HG03520 (cell line): ENCODE measurements at regions not wholly inside any gene's neighbourhood (a gene's known extent, or its start where the extent isn't known, plus 50 kb on each side); places are given as distances from the start of the nearest gene placed in this dataset.

ENCODE experiments used
- ATAC-seq: cut with Tn5 transposase; IDR thresholded peaks from one replicate; pipeline ENCODE4 v1.9.1; 2021; ENCODE audit warnings: mild to moderate bottlenecking, moderate library complexity; ENCODE audit not compliant: unreplicated experiment

DNA sequence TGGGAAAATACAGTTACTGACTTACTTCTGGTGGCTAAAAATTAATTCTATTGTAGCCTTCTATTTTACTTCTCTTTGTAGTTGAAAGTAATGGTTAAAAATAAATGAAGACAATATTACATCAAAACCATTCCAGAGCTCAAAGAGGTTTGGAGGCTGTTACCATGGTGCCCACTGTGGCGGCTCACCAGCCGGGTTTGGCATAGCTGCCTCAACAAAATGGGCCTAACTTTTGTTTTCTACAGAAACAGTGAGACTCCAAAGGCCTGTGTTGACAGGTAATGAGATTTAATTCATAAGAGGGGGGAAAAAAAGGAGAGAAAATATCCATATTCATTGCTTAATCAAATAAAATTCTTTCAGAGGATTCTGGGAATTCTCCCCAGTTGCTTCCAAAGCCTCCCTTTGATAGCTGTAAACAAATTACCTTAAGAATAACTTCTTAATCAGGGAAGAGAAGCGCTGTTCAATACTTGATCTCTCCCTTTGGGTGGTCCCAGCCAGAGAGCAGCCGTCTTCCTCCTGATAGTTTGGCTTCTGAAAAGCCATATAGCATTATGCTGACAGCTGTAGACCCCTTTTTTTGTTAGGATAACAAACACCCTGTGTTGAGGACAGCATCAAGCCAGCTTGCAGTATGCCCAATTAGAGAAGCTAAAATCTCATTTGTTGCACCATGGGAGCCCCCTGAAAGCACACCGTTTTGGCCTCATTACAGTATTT, 266.8 kb downstream of the NEDD1 start:
- no peak for ATAC-seq

- no peak for ATAC-seq
Observed at GRCh38 chr12:97177481-97177880, 270.4 kb downstream of the NEDD1 start.

GRCh38 chr12:97181571-97182265, 274.7 kb downstream of the NEDD1 start:
- no peak for ATAC-seq

GRCh38 chr12:97182769-97183168, 275.7 kb downstream of the NEDD1 start:
- no peak for ATAC-seq

DNA sequence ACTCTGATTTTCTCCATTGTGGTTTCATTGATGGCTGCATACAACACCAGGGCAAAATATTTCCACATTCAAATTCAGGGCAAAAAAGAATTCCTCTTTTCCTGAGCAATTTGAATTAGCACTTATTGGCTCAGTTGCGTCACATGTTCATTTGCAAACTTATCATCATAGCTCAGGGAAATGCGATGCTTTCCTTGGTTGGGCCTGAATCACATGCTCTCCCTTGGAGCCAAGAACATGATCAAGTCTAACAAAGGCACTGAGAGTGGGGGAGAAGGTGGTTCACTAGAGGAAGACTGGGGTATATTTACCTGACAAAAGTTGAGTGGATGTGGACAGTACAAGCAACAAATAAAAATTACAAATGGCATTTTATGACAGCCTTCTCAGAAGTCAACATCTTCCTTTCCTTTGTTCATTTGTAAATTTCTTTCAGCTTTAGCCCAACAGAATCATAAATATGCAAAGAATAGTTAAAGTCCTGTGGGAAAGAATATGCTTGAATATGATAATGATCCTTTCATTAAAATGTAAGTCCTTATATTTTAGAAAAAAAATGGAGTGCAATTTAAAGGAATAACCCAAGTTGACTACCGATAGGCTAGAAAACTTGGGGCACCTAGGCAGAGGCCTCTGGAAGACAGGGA, 277.2 kb downstream of the NEDD1 start:
- ATAC-seq: no peak

DNA sequence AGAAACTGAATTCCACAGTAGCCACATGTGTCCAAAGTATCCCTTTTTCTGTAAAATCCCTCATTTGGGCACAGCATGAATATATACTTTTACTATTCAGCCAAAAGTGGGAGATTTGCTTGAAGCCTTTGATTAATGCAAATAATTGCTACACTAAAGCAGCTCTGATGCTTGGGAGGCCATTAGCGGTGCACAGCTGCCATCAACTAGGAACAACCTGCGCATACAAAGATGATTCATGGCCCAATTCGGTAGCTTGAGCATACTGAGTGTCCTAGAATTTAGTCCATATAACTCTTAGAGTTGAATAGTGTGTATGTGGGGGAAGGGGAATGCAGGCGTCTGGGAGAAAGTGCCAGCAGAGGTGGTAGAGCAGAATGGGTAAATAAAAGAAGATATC, 277.0 kb upstream of the RMST start:
- no peak for ATAC-seq

DNA sequence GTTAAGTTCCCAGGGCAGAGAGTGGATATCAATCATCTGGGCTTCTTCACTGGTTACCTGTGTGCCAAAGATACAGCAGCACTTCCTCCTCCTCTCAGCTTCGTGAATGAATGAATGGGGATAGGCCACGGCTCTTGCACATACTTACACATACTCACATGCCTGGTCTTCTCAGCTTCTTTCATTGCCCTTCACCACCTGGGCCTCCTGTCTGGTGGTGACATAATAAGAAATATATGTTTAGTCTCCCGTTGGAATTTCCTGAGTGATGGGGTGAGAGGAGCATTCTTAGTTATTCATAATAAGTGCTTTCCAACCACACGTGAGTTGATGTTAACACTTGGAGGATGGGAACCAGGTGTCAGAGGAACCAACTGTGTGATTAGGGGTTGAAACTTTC, 268.1 kb upstream of the RMST start:
- ATAC-seq: no peak

- no peak for ATAC-seq
Observed at GRCh38 chr12:97200181-97200580, 262.4 kb upstream of the RMST start.

DNA sequence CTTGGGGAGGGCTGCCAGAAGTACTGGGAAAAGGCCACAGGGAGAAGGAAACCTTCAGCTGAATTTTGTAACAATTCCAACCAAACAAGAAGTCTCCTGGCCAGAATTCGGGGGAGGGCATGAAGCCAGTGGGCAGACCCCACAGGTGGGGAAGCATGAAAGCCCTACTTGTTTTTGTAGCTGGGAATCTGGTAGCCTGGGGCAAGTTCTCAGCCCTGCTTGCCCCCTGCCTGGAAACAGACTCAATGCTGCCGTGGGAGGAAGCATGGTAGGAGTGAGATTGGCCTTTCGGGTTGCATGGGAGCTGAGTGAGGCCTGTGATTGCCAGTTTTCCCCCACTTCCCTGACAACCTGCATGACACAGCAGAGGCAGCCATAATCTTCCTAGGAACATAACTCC, 259.2 kb upstream of the RMST start:
- no peak for ATAC-seq

DNA sequence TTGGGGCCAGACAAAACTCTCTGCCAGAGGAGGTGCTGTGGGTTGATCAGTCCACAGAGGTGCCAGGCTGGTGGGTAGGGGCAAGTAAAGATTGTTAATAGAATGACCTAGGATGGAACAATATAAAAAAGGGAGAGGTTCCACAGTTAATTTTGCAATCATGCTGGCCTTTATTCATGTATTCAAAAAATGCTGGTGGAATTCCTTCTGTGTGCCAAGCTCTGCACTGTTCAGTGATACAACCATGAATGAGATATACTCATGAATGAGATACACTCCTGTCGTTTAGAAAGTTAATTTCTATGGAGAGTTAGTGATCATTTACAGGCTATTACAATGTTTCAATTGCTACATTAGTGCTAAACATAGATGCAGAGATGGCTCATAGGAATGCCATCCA, 252.6 kb upstream of the RMST start:
- no peak for ATAC-seq

DNA sequence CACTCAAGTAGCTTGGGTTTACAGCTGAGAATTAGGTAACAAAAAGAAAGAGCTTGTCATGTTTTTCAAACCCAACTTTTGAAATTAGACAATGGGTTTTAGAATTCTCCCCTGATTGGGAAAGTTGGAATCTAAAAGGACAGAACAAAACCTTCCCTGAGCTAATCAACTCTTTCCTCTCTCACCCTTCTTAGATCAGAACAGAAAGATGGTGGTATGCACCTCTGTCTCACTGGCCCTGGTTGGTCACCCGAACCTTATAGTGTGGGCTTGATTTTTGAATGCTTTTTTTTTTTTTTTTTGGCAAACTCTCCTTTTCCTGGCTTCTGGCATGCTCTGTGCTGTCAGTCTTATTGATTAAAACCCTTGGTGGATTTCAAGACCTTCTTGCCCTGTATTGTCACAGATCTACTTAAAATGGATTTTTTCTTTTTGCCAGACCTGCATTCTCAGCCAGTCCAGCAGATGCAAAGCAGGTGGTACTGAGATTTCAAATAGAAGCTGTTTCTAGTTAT, 251.1 kb upstream of the RMST start:
- ATAC-seq: no peak

GRCh38 chr12:97216848-97217247, 245.8 kb upstream of the RMST start:
- ATAC-seq: no peak

DNA sequence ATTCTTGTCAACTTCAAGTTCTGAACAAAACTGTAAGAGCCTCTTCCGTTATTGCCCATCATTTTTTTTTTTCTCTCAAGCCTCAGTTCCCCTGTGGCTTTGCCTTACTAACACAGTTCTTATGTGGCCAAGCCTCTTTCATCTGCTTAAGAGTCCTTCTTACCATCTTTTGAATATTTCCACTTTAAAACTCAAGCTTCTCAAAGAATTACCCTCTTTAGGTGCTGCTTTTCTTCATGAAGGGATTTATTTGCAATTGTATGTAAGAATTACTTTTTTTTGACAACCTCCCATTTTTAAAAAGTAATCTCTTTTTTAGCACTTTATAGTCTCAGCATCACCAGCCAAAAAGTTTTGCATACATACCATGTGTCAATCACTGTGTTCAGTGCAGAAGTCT, 240.2 kb upstream of the RMST start:
- ATAC-seq: no peak

GRCh38 chr12:97223419-97223818, 239.2 kb upstream of the RMST start:
- ATAC-seq: peak; percentile 49

GRCh38 chr12:97229004-97229403, 233.6 kb upstream of the RMST start:
- no peak for ATAC-seq

- ATAC-seq: no peak
Observed at GRCh38 chr12:97235102-97235501, 227.5 kb upstream of the RMST start.

DNA sequence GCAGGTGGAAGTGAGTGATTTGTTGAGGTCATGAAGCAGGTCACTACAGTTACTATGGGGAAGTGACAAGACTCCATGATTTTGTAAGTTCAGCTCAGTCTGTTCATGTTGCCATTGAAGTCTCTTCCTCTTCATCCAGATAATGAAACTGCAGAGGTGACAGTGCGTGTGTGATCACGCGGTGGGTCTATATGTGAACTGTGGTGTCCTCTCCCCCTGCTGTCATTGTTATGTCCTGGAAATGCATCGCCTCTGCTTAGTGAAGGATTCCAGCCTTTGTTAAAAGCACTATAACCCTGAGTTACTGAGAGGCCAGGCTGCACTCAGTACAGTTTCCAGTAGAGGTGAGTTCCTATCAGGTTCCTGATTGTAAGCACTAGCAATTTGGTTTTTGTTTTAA, 216.2 kb upstream of the RMST start:
- no peak for ATAC-seq

DNA sequence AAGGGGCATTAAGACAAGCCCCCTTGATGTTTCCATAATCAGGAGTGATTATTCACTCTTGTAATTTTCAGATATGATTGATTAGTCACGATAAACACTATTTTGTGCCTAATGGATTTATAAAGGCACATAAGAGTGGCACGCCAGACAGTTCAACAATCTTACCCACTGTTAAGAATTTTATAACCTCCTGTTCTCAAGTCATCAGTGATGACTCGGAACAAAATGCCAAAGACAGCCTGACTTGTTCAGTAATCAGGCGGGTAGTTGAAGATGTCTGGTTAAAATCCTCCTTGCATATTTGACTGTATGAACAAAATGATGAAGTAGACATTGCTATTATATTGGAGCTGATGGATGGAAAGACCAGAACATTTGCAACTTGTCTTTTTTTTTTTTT, 212.1 kb upstream of the RMST start:
- no peak for ATAC-seq

- no peak for ATAC-seq
Observed at GRCh38 chr12:97257726-97258125, 204.9 kb upstream of the RMST start.

DNA sequence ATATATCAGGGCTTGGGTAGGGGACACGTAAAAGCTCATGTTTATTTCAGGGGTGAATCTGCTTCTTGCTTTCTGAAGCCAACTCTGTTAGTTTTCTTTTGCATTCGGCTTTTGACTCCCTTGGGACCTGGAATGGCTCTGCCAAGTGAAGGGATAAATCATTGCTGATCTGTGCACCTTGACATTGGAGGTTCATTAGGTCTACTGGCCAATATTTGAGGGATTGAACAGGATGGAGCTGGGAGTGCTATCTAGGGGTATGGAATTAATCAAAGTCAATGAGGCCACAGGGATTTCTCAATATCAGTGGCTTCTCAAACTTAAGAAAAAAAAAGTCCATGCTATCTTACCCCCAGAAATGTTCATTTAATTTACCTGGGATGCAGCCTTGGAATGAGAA, 203.5 kb upstream of the RMST start:
- no peak for ATAC-seq

- ATAC-seq: no peak
Observed at GRCh38 chr12:97260786-97261185, 201.8 kb upstream of the RMST start.

- ATAC-seq: no peak
Observed at GRCh38 chr12:97267166-97267565, 195.4 kb upstream of the RMST start.
